ENCODE measurements at regions not wholly inside any gene's neighbourhood (a gene's known extent, or its start where the extent isn't known, plus 50 kb on each side); places are given as distances from the start of the nearest gene placed in this dataset.

DNA sequence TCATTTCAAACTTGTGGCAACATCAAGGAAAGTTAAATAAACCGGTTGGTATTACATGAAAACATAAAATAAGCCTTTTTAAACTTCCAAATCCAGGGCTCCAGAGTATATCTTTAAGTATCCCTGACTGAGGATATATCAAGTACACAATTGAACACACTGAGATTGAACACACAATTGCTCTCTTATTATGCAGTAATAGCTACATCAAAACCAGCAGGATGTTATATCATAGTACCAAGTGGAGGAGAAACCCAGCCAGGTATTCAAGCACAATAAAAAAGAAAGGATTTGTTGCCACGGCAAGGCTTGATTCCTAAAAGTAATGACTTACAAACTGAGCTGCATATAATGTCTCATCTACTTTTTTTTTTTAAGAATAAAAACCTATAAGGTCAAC is 605.8 kb downstream of the SPOCK3 start:
- Histone ChIP-seq H3K4me3 (ENCODE audit: insufficient read depth, low read depth, low read length) (no peak overlapping the region), H4K20me1 (ENCODE audit: insufficient read depth, low read length) (no peaks in the 10 kb centered on the region), H3K27me3 (ENCODE audit: insufficient read depth, low read length) (no peaks in the 10 kb centered on the region), H3K27ac (ENCODE audit: low read depth, low read length) (no peak overlapping the region), H3K79me2 (ENCODE audit: insufficient read depth, low read length) (no peaks in the 10 kb centered on the region), H2AFZ (ENCODE audit: low read depth, low read length) (no peak overlapping the region), H3K4me1 (ENCODE audit: insufficient read depth, low read length) (no peaks in the 10 kb centered on the region), H3K4me2 (ENCODE audit: low read length) (no peak overlapping the region), H3K9ac (ENCODE audit: low read length) (no peak overlapping the region), H3K36me3 (ENCODE audit: insufficient read depth, low read length) (no peaks in the 10 kb centered on the region), H3K9me3 (ENCODE audit: insufficient read depth, low read depth, low read length) (no peaks in the 10 kb centered on the region)
- TF ChIP-seq EZH2 (IDR thresholded peaks at IDR 0.05; ENCODE audit: insufficient read depth, low read length): no peak
- TF ChIP-seq, protein P1, sequence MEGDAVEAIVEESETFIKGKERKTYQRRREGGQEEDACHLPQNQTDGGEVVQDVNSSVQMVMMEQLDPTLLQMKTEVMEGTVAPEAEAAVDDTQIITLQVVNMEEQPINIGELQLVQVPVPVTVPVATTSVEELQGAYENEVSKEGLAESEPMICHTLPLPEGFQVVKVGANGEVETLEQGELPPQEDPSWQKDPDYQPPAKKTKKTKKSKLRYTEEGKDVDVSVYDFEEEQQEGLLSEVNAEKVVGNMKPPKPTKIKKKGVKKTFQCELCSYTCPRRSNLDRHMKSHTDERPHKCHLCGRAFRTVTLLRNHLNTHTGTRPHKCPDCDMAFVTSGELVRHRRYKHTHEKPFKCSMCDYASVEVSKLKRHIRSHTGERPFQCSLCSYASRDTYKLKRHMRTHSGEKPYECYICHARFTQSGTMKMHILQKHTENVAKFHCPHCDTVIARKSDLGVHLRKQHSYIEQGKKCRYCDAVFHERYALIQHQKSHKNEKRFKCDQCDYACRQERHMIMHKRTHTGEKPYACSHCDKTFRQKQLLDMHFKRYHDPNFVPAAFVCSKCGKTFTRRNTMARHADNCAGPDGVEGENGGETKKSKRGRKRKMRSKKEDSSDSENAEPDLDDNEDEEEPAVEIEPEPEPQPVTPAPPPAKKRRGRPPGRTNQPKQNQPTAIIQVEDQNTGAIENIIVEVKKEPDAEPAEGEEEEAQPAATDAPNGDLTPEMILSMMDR (IDR thresholded peaks at IDR 0.05; ENCODE audit: insufficient read depth, low read depth, low read length): no peak
- FAIRE-seq: no peak
- Mint-ChIP-seq H3K27me3 (ENCODE audit: low read depth, unreplicated experiment) (no peaks in the 10 kb centered on the region), H3K4me3 (ENCODE audit: unreplicated experiment) (no peak overlapping the region), H3K4me1 (ENCODE audit: low read depth, unreplicated experiment) (no peaks in the 10 kb centered on the region), H3K36me3 (ENCODE audit: low read depth, unreplicated experiment) (no peaks in the 10 kb centered on the region), H3K27ac (ENCODE audit: unreplicated experiment) (no peak overlapping the region), H3K9me3 (ENCODE audit: unreplicated experiment) (no peaks in the 10 kb centered on the region)
- no peak for DNase-seq (ENCODE audit: low read depth)

GRCh38 chr4:166635367-166635766 is 598.9 kb downstream of the SPOCK3 start:
- no peak overlapping the region for H3K27ac Mint-ChIP-seq (ENCODE audit: unreplicated experiment)
- H2AFZ ChIP-seq (ENCODE audit: low read depth, low read length): no peak overlapping the region
- FAIRE-seq (no peak), DNase-seq (ENCODE audit: low read depth) (no peak)
- no peaks in the 10 kb centered on the region for H3K27me3 ChIP-seq (ENCODE audit: insufficient read depth, low read length)
- H3K36me3 Mint-ChIP-seq (ENCODE audit: low read depth, unreplicated experiment): no peaks in the 10 kb centered on the region
- H3K4me1 ChIP-seq (ENCODE audit: insufficient read depth, low read length): no peaks in the 10 kb centered on the region
- H3K27me3 Mint-ChIP-seq (ENCODE audit: low read depth, unreplicated experiment): no peaks in the 10 kb centered on the region
- H3K9ac ChIP-seq (ENCODE audit: low read length): no peak overlapping the region
- H3K9me3 Mint-ChIP-seq (ENCODE audit: unreplicated experiment): no peaks in the 10 kb centered on the region
- no peaks in the 10 kb centered on the region for H4K20me1 ChIP-seq (ENCODE audit: insufficient read depth, low read length)
- H3K27ac ChIP-seq (ENCODE audit: low read depth, low read length): no peak overlapping the region
- no peaks in the 10 kb centered on the region for H3K9me3 ChIP-seq (ENCODE audit: insufficient read depth, low read depth, low read length)
- no peak overlapping the region for H3K4me3 ChIP-seq (ENCODE audit: insufficient read depth, low read depth, low read length)
- TF ChIP-seq, protein P1 (IDR thresholded peaks at IDR 0.05; ENCODE audit: insufficient read depth, low read depth, low read length): no peak
- TF ChIP-seq EZH2 (IDR thresholded peaks at IDR 0.05; ENCODE audit: insufficient read depth, low read length): no peak
- H3K36me3 ChIP-seq (ENCODE audit: insufficient read depth, low read length): no peaks in the 10 kb centered on the region
- H3K4me3 Mint-ChIP-seq (ENCODE audit: unreplicated experiment): no peak overlapping the region
- H3K4me1 Mint-ChIP-seq (ENCODE audit: low read depth, unreplicated experiment): no peaks in the 10 kb centered on the region
- no peak overlapping the region for H3K4me2 ChIP-seq (ENCODE audit: low read length)
- H3K79me2 ChIP-seq (ENCODE audit: insufficient read depth, low read length): no peaks in the 10 kb centered on the region

DNA sequence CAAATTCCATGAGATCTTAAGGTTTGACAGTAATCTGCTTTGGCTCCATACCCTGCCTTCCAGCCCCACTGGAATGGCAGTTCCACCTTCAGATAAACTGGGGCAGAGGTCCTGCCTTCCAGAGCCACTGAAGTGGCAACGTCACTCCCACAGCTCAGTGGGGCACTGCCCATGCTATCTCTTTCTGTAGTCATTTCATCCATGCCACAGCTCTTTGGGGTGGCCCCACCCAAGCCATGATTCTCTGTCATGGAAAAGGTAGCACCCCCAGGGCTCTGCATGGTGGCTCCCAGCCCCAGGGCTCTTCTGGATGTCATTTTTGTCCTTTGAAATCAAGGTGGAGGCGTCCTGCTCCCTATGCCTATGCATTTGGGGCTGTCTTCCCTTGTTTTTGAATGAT is 596.5 kb downstream of the SPOCK3 start:
- no peak overlapping the region for H3K4me2 ChIP-seq (ENCODE audit: low read length)
- H3K36me3 Mint-ChIP-seq (ENCODE audit: low read depth, unreplicated experiment): no peaks in the 10 kb centered on the region
- H3K4me3 ChIP-seq (ENCODE audit: insufficient read depth, low read depth, low read length): no peak overlapping the region
- H3K4me3 Mint-ChIP-seq (ENCODE audit: unreplicated experiment): no peak overlapping the region
- DNase-seq (ENCODE audit: low read depth) (no peak), FAIRE-seq (no peak)
- no peak for TF ChIP-seq EZH2 (IDR thresholded peaks at IDR 0.05; ENCODE audit: insufficient read depth, low read length)
- TF ChIP-seq, protein P1 (IDR thresholded peaks at IDR 0.05; ENCODE audit: insufficient read depth, low read depth, low read length): no peak
- H3K9ac ChIP-seq (ENCODE audit: low read length): no peak overlapping the region
- H3K27me3 Mint-ChIP-seq (ENCODE audit: low read depth, unreplicated experiment): no peaks in the 10 kb centered on the region
- no peaks in the 10 kb centered on the region for H3K27me3 ChIP-seq (ENCODE audit: insufficient read depth, low read length)
- no peak overlapping the region for H3K27ac Mint-ChIP-seq (ENCODE audit: unreplicated experiment)
- no peak overlapping the region for H3K27ac ChIP-seq (ENCODE audit: low read depth, low read length)
- no peak overlapping the region for H2AFZ ChIP-seq (ENCODE audit: low read depth, low read length)
- no peaks in the 10 kb centered on the region for H3K9me3 Mint-ChIP-seq (ENCODE audit: unreplicated experiment)
- H3K4me1 Mint-ChIP-seq (ENCODE audit: low read depth, unreplicated experiment): no peaks in the 10 kb centered on the region
- H3K36me3 ChIP-seq (ENCODE audit: insufficient read depth, low read length): no peaks in the 10 kb centered on the region
- H4K20me1 ChIP-seq (ENCODE audit: insufficient read depth, low read length): no peaks in the 10 kb centered on the region
- H3K9me3 ChIP-seq (ENCODE audit: insufficient read depth, low read depth, low read length): no peaks in the 10 kb centered on the region
- H3K79me2 ChIP-seq (ENCODE audit: insufficient read depth, low read length): no peaks in the 10 kb centered on the region
- no peaks in the 10 kb centered on the region for H3K4me1 ChIP-seq (ENCODE audit: insufficient read depth, low read length)

Data from astrocyte (in vitro differentiated cells and primary cell).